WTC11 (cell line): ENCODE measurements at regions not wholly inside any gene's neighbourhood (a gene's known extent, or its start where the extent isn't known, plus 50 kb on each side); places are given as distances from the start of the nearest gene placed in this dataset.

Source experiments
- ATAC-seq: fragments of 200-7000 bp; cut with Tn5 transposase; 2 replicates; pipeline ENCODE4 v1.10.0; 2021; ENCODE audit warnings: mild to moderate bottlenecking, moderate library complexity
- CTCF ChIA-PET: fragments of 300-600 bp; sonication (Branson Sonifier 250); formaldehyde crosslinking; loops from one replicate; lab custom pipeline; 2021; ENCODE audit warnings: antibody characterized with exemption; lab: Charles Lee
- POLR2A ChIA-PET: fragments of 350-600 bp; sonication (Branson Sonifier 250); formaldehyde crosslinking; loops from one replicate; lab custom pipeline; 2021; ENCODE audit warnings: antibody characterized with exemption; lab: Charles Lee
- DNase-seq: peaks from one replicate; pipeline ENCODE4 v3.0.0; 2021; ENCODE audit warnings: low spot score
- H3K27ac Mint-ChIP-seq: 2 replicates; pipeline ENCODE4 v1.8.0; 2021; ENCODE audit warnings: mixed read lengths
- H3K27me3 Mint-ChIP-seq: 2 replicates; pipeline ENCODE4 v1.8.0; 2021; ENCODE audit warnings: low read depth, mild to moderate bottlenecking, moderate library complexity, mixed read lengths
- H3K36me3 Mint-ChIP-seq: 2 replicates; pipeline ENCODE4 v1.8.0; 2021; ENCODE audit warnings: mixed read lengths
- H3K4me1 Mint-ChIP-seq: 2 replicates; pipeline ENCODE4 v1.8.0; 2022; ENCODE audit warnings: mixed read lengths
- H3K4me3 Mint-ChIP-seq: 2 replicates; pipeline ENCODE4 v1.8.0; 2021; ENCODE audit warnings: mild to moderate bottlenecking, moderate library complexity, mixed read lengths
- H3K9me3 Mint-ChIP-seq: 2 replicates; pipeline ENCODE4 v1.8.0; 2021; ENCODE audit warnings: mixed read lengths
- ELF4 ChIP-seq: sonication (generic); formaldehyde crosslinking; IDR thresholded peaks from 2 replicates; pipeline ENCODE4 v1.8.1; 2022; ENCODE audit warnings: low read depth, mild to moderate bottlenecking, moderate library complexity, missing genetic modification reagents
- ESRRA ChIP-seq: sonication (generic); formaldehyde crosslinking; IDR thresholded peaks from 2 replicates; pipeline ENCODE4 v1.8.1; 2022; ENCODE audit warnings: mild to moderate bottlenecking, missing genetic modification reagents, borderline replicate concordance
- ETV6 ChIP-seq: sonication (generic); formaldehyde crosslinking; IDR thresholded peaks from 2 replicates; pipeline ENCODE4 v1.8.1; 2022; ENCODE audit warnings: mild to moderate bottlenecking, missing genetic modification reagents
- FOXJ3 ChIP-seq: sonication (generic); formaldehyde crosslinking; IDR thresholded peaks from 2 replicates; pipeline ENCODE4 v1.9.0; 2021; ENCODE audit warnings: missing genetic modification reagents, mild to moderate bottlenecking, borderline replicate concordance
- NR2C2 ChIP-seq: sonication (generic); formaldehyde crosslinking; IDR thresholded peaks from 2 replicates; pipeline ENCODE4 v1.8.0; 2022; ENCODE audit warnings: mild to moderate bottlenecking, missing genetic modification reagents
- RORB ChIP-seq: fragments of 250-450 bp; sonication (Bioruptor Pico); IDR thresholded peaks from 2 replicates; pipeline ENCODE4 v1.9.0; 2021; ENCODE audit warnings: mild to moderate bottlenecking
- TEAD4 ChIP-seq: sonication (generic); formaldehyde crosslinking; IDR thresholded peaks from 2 replicates; pipeline ENCODE4 v1.8.0; 2022; ENCODE audit warnings: mild to moderate bottlenecking, missing genetic modification reagents
- TF ChIP-seq, protein P1 (sequence below): fragments of 250-450 bp; sonication (Bioruptor Pico); IDR thresholded peaks from 2 replicates; pipeline ENCODE4 v1.9.0; 2021; ENCODE audit warnings: moderate library complexity, mild to moderate bottlenecking, inconsistent platforms, borderline replicate concordance
- TF ChIP-seq, protein P2 (sequence below): fragments of 250-450 bp; sonication (Bioruptor Pico); IDR thresholded peaks from 2 replicates; pipeline ENCODE4 v2.1.2; 2022; ENCODE audit warnings: mild to moderate bottlenecking, moderate library complexity
- TF ChIP-seq, protein P3 (sequence below): sonication (generic); formaldehyde crosslinking; IDR thresholded peaks from 2 replicates; pipeline ENCODE4 v1.8.1; 2022; ENCODE audit warnings: low read depth, mild to moderate bottlenecking, moderate library complexity, missing genetic modification reagents, borderline replicate concordance
- TF ChIP-seq, protein P4 (sequence below): sonication (generic); formaldehyde crosslinking; IDR thresholded peaks from 2 replicates; pipeline ENCODE4 v1.8.1; 2023; ENCODE audit warnings: mild to moderate bottlenecking, missing genetic modification reagents, borderline replicate concordance
- TF ChIP-seq, protein P5 (sequence below): sonication (generic); formaldehyde crosslinking; conservative IDR thresholded peaks from 2 replicates; pipeline ENCODE4 v1.8.1; 2023; ENCODE audit warnings: mild to moderate bottlenecking, low read depth, missing genetic modification reagents, moderate library complexity
- TF ChIP-seq, protein P6 (sequence below): sonication (generic); formaldehyde crosslinking; IDR thresholded peaks from 2 replicates; pipeline ENCODE4 v1.8.1; 2022; ENCODE audit warnings: low read depth, missing genetic modification reagents, borderline replicate concordance
- TF ChIP-seq, protein P7 (sequence below): sonication (generic); formaldehyde crosslinking; conservative IDR thresholded peaks from 2 replicates; pipeline ENCODE4 v1.8.1; 2022; ENCODE audit warnings: mild to moderate bottlenecking, missing genetic modification reagents
- TF ChIP-seq, protein P8 (sequence below): fragments of 250-450 bp; sonication (Bioruptor Pico); IDR thresholded peaks from 2 replicates; pipeline ENCODE4 v1.9.0; 2021; ENCODE audit warnings: mild to moderate bottlenecking
- TF ChIP-seq, protein P9 (sequence below): fragments of 250-450 bp; sonication (Bioruptor Pico); IDR thresholded peaks from 2 replicates; pipeline ENCODE4 v1.8.0; 2021; ENCODE audit warnings: mild to moderate bottlenecking

DNA sequence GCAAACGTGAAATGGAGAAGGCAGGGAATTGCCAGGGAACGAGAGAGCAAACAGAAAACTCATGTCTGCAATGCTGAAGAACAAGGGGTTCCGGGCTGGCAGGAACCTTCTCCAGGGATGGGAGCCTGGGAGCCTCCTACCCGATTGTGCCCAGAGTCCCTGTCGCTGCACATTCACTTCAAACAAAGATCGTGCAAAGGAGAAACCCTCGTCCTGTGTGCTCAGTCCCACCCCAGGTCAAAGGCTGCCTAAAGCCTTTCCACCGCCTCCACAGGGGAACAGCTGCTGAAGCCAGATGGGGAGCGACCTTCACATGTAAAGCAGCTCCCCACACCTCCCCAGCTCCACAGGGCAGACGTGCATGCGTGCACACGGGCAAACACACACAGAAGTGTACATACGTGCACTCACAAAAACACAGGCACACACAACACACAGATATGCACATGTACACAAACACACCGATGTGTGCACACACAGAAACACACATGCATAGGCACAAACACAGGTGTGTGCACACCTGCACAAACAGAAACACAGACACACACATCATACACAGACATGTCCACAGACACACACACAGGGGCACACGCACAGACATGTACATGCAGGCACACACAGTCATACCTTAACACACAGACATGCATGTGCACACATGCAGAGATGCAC lies 460.1 kb upstream of the SALL3 start (continued):
- TF ChIP-seq RORB (CRISPR knock-in tag) (no peak), TEAD4 (CRISPR knock-in tag) (no peak), ETV6 (no peak), ESRRA (no peak), FOXJ3 (CRISPR knock-in tag) (no peak), NR2C2 (no peak), ELF4 (CRISPR knock-in tag) (no peak)
- TF ChIP-seq, protein P1, sequence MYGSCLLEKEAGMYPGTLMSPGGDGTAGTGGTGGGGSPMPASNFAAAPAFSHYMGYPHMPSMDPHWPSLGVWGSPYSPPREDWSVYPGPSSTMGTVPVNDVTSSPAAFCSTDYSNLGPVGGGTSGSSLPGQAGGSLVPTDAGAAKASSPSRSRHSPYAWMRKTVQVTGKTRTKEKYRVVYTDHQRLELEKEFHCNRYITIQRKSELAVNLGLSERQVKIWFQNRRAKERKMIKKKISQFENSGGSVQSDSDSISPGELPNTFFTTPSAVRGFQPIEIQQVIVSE (CRISPR knock-in tag), result no peak
- TF ChIP-seq, protein P2, sequence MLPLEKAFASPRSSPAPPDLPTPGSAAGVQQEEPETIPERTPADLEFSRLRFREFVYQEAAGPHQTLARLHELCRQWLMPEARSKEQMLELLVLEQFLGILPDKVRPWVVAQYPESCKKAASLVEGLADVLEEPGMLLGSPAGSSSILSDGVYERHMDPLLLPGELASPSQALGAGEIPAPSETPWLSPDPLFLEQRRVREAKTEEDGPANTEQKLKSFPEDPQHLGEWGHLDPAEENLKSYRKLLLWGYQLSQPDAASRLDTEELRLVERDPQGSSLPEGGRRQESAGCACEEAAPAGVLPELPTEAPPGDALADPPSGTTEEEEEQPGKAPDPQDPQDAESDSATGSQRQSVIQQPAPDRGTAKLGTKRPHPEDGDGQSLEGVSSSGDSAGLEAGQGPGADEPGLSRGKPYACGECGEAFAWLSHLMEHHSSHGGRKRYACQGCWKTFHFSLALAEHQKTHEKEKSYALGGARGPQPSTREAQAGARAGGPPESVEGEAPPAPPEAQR (CRISPR knock-in tag), result no peak
- TF ChIP-seq, protein P3, sequence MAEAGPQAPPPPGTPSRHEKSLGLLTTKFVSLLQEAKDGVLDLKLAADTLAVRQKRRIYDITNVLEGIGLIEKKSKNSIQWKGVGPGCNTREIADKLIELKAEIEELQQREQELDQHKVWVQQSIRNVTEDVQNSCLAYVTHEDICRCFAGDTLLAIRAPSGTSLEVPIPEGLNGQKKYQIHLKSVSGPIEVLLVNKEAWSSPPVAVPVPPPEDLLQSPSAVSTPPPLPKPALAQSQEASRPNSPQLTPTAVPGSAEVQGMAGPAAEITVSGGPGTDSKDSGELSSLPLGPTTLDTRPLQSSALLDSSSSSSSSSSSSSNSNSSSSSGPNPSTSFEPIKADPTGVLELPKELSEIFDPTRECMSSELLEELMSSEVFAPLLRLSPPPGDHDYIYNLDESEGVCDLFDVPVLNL, result no peak
- TF ChIP-seq, protein P4, sequence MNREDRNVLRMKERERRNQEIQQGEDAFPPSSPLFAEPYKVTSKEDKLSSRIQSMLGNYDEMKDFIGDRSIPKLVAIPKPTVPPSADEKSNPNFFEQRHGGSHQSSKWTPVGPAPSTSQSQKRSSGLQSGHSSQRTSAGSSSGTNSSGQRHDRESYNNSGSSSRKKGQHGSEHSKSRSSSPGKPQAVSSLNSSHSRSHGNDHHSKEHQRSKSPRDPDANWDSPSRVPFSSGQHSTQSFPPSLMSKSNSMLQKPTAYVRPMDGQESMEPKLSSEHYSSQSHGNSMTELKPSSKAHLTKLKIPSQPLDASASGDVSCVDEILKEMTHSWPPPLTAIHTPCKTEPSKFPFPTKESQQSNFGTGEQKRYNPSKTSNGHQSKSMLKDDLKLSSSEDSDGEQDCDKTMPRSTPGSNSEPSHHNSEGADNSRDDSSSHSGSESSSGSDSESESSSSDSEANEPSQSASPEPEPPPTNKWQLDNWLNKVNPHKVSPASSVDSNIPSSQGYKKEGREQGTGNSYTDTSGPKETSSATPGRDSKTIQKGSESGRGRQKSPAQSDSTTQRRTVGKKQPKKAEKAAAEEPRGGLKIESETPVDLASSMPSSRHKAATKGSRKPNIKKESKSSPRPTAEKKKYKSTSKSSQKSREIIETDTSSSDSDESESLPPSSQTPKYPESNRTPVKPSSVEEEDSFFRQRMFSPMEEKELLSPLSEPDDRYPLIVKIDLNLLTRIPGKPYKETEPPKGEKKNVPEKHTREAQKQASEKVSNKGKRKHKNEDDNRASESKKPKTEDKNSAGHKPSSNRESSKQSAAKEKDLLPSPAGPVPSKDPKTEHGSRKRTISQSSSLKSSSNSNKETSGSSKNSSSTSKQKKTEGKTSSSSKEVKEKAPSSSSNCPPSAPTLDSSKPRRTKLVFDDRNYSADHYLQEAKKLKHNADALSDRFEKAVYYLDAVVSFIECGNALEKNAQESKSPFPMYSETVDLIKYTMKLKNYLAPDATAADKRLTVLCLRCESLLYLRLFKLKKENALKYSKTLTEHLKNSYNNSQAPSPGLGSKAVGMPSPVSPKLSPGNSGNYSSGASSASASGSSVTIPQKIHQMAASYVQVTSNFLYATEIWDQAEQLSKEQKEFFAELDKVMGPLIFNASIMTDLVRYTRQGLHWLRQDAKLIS, result no peak
- TF ChIP-seq, protein P5, sequence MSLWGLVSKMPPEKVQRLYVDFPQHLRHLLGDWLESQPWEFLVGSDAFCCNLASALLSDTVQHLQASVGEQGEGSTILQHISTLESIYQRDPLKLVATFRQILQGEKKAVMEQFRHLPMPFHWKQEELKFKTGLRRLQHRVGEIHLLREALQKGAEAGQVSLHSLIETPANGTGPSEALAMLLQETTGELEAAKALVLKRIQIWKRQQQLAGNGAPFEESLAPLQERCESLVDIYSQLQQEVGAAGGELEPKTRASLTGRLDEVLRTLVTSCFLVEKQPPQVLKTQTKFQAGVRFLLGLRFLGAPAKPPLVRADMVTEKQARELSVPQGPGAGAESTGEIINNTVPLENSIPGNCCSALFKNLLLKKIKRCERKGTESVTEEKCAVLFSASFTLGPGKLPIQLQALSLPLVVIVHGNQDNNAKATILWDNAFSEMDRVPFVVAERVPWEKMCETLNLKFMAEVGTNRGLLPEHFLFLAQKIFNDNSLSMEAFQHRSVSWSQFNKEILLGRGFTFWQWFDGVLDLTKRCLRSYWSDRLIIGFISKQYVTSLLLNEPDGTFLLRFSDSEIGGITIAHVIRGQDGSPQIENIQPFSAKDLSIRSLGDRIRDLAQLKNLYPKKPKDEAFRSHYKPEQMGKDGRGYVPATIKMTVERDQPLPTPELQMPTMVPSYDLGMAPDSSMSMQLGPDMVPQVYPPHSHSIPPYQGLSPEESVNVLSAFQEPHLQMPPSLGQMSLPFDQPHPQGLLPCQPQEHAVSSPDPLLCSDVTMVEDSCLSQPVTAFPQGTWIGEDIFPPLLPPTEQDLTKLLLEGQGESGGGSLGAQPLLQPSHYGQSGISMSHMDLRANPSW (CRISPR knock-in tag), result no peak

DNA sequence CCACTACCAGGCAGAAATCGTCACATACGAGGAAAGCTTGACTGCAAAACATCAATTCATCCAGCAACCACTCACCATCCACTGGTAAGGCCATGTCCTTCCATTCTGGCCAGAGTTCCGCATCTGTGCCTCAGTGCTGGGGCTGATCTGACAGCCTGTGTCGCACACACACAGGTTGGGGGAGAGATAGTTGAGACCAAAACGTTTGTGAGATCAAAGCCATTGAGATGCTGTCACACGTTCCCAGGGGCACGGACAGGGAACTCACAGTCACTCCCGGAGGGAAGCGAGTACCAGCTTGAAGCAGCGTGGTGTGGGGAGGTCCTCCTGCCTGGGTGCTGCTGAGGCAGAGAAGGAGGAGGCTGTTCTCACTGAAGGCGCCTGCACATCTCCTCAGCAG lies 458.5 kb upstream of the SALL3 start:
- ChIA-PET POLR2A (no interaction called here), CTCF (no interaction called here)
- Mint-ChIP-seq H3K36me3 (peaks cover 39% of the 10 kb centered on the region), H3K4me3 (no peak overlapping the region), H3K9me3 (peaks cover 51% of the 10 kb centered on the region), H3K27me3 (peaks cover 4% of the 10 kb centered on the region), H3K4me1 (no peaks in the 10 kb centered on the region), H3K27ac (no peak overlapping the region)
- ATAC-seq (no peak), DNase-seq (no peak)
- TF ChIP-seq, protein P6, sequence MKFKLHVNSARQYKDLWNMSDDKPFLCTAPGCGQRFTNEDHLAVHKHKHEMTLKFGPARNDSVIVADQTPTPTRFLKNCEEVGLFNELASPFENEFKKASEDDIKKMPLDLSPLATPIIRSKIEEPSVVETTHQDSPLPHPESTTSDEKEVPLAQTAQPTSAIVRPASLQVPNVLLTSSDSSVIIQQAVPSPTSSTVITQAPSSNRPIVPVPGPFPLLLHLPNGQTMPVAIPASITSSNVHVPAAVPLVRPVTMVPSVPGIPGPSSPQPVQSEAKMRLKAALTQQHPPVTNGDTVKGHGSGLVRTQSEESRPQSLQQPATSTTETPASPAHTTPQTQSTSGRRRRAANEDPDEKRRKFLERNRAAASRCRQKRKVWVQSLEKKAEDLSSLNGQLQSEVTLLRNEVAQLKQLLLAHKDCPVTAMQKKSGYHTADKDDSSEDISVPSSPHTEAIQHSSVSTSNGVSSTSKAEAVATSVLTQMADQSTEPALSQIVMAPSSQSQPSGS, result no peak
- TF ChIP-seq, protein P7, sequence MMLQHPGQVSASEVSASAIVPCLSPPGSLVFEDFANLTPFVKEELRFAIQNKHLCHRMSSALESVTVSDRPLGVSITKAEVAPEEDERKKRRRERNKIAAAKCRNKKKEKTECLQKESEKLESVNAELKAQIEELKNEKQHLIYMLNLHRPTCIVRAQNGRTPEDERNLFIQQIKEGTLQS (CRISPR knock-in tag), result no peak
- TF ChIP-seq, protein P8, sequence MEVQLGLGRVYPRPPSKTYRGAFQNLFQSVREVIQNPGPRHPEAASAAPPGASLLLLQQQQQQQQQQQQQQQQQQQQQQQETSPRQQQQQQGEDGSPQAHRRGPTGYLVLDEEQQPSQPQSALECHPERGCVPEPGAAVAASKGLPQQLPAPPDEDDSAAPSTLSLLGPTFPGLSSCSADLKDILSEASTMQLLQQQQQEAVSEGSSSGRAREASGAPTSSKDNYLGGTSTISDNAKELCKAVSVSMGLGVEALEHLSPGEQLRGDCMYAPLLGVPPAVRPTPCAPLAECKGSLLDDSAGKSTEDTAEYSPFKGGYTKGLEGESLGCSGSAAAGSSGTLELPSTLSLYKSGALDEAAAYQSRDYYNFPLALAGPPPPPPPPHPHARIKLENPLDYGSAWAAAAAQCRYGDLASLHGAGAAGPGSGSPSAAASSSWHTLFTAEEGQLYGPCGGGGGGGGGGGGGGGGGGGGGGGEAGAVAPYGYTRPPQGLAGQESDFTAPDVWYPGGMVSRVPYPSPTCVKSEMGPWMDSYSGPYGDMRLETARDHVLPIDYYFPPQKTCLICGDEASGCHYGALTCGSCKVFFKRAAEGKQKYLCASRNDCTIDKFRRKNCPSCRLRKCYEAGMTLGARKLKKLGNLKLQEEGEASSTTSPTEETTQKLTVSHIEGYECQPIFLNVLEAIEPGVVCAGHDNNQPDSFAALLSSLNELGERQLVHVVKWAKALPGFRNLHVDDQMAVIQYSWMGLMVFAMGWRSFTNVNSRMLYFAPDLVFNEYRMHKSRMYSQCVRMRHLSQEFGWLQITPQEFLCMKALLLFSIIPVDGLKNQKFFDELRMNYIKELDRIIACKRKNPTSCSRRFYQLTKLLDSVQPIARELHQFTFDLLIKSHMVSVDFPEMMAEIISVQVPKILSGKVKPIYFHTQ, result no peak
- TF ChIP-seq ELF4 (CRISPR knock-in tag), result no peak
- TF ChIP-seq, protein P9, sequence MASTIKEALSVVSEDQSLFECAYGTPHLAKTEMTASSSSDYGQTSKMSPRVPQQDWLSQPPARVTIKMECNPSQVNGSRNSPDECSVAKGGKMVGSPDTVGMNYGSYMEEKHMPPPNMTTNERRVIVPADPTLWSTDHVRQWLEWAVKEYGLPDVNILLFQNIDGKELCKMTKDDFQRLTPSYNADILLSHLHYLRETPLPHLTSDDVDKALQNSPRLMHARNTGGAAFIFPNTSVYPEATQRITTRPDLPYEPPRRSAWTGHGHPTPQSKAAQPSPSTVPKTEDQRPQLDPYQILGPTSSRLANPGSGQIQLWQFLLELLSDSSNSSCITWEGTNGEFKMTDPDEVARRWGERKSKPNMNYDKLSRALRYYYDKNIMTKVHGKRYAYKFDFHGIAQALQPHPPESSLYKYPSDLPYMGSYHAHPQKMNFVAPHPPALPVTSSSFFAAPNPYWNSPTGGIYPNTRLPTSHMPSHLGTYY, result no peak
